HG02970 (cell line): ENCODE measurements at regions not wholly inside any gene's neighbourhood (a gene's known extent, or its start where the extent isn't known, plus 50 kb on each side); places are given as distances from the start of the nearest gene placed in this dataset.
"Not testable (repeated sequence)": the region's sequence is repeated elsewhere in the genome, so short reads cannot be mapped to it uniquely, and the experiment has no call there.

ENCODE experiments used
- ATAC-seq: cut with Tn5 transposase; IDR thresholded peaks from one replicate; pipeline ENCODE4 v1.9.1; 2021; ENCODE audit warnings: mild to moderate bottlenecking, moderate library complexity, moderate number of reproducible peaks; ENCODE audit not compliant: unreplicated experiment, low FRiP score

GRCh38 chr9:31112491-31112890 lies 1272.0 kb upstream of the ACO1 start:
- ATAC-seq = no peak

GRCh38 chr9:31114346-31114745 lies 1270.1 kb upstream of the ACO1 start:
- no peak for ATAC-seq

GRCh38 chr9:31119890-31120454 lies 1264.5 kb upstream of the ACO1 start:
- ATAC-seq = no peak

GRCh38 chr9:31124389-31124788 lies 1260.1 kb upstream of the ACO1 start:
- no peak for ATAC-seq

- no peak for ATAC-seq
Measured at GRCh38 chr9:31135567-31135966, 1248.9 kb upstream of the ACO1 start.

- no peak for ATAC-seq
Measured at GRCh38 chr9:31136524-31136923, 1247.9 kb upstream of the ACO1 start.

- no peak for ATAC-seq
Measured at GRCh38 chr9:31137176-31138160, 1247.0 kb upstream of the ACO1 start.

- ATAC-seq = no peak
Measured at GRCh38 chr9:31140316-31140715, 1244.1 kb upstream of the ACO1 start.

- no peak for ATAC-seq
Measured at GRCh38 chr9:31142456-31142855, 1242.0 kb upstream of the ACO1 start.

GRCh38 chr9:31144614-31145013 lies 1239.8 kb upstream of the ACO1 start:
- no peak for ATAC-seq

- no peak for ATAC-seq
Measured at GRCh38 chr9:31146485-31147166, 1237.8 kb upstream of the ACO1 start.

- no peak for ATAC-seq
Measured at GRCh38 chr9:31153250-31153840, 1231.1 kb upstream of the ACO1 start.

- ATAC-seq = no peak
Measured at GRCh38 chr9:31166516-31166915, 1217.9 kb upstream of the ACO1 start.

- ATAC-seq = no peak
Measured at GRCh38 chr9:31168161-31168560, 1216.3 kb upstream of the ACO1 start.

GRCh38 chr9:31174681-31175080 lies 1209.8 kb upstream of the ACO1 start:
- ATAC-seq = no peak

- no peak for ATAC-seq
Measured at GRCh38 chr9:31183866-31184265, 1200.6 kb upstream of the ACO1 start.

- ATAC-seq = no peak
Measured at GRCh38 chr9:31185831-31186230, 1198.6 kb upstream of the ACO1 start.

GRCh38 chr9:31188496-31188895 lies 1195.9 kb upstream of the ACO1 start:
- no peak for ATAC-seq

GRCh38 chr9:31210978-31211570 lies 1173.4 kb upstream of the ACO1 start:
- no peak for ATAC-seq

GRCh38 chr9:31229976-31230375 lies 1154.5 kb upstream of the ACO1 start:
- not testable (repeated sequence) for ATAC-seq

GRCh38 chr9:31232485-31232884 lies 1152.0 kb upstream of the ACO1 start:
- no peak for ATAC-seq
